ENCODE measurements at regions not wholly inside any gene's neighbourhood (a gene's known extent, or its start where the extent isn't known, plus 50 kb on each side); places are given as distances from the start of the nearest gene placed in this dataset.

DNA sequence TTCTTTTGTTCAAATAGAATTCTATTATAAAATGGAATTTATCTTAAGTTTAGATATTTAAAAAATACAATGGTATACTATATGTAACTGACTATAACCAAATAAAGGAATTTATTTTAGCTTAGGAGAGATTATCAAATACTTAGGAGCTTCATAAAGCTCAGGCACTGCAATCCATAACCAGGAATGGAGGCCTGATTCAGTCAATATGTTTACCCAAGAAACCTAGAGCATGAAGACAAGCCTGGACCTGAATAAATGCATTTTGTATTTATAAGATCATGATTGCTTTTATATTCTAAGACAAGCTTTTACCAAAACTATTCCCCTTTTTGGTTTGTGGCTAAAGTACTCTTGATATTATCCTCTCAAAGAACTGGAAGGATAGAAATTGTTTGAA, 742.6 kb downstream of the FAT4 start:
- TF ChIP-seq, protein P1, sequence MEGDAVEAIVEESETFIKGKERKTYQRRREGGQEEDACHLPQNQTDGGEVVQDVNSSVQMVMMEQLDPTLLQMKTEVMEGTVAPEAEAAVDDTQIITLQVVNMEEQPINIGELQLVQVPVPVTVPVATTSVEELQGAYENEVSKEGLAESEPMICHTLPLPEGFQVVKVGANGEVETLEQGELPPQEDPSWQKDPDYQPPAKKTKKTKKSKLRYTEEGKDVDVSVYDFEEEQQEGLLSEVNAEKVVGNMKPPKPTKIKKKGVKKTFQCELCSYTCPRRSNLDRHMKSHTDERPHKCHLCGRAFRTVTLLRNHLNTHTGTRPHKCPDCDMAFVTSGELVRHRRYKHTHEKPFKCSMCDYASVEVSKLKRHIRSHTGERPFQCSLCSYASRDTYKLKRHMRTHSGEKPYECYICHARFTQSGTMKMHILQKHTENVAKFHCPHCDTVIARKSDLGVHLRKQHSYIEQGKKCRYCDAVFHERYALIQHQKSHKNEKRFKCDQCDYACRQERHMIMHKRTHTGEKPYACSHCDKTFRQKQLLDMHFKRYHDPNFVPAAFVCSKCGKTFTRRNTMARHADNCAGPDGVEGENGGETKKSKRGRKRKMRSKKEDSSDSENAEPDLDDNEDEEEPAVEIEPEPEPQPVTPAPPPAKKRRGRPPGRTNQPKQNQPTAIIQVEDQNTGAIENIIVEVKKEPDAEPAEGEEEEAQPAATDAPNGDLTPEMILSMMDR (IDR thresholded peaks at IDR 0.05): no peak
- DNase-seq (no peak), ATAC-seq (no peak)
- no peak overlapping the region for H3K4me3 ChIP-seq
- H3K36me3 ChIP-seq (ENCODE audit: low read depth): no peaks in the 10 kb centered on the region
- no peaks in the 10 kb centered on the region for H3K4me1 ChIP-seq (ENCODE audit: low read depth)
- H3K9me3 ChIP-seq: no peaks in the 10 kb centered on the region
- intact Hi-C loops (cut with DNase I, micrococcal nuclease): no loop called here

DNA sequence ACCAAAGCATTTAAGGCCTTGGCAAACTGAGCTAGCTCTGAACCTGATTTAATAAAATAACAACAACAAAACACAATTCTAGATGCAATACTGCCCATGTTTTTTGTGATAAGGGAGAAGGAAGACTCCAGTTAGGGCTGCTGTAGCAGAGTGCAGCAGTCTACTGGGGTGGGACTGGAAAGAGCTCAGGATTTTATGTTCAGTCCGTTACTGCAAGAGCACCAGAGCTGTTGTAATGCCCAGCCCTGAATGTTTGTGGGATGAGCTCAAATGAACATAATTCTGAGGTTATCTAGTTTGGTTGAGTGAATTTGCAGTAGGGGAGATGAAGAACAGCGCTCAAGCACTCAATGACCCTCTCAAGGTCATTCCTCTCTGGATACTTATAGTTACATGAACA, 743.8 kb downstream of the FAT4 start:
- TF ChIP-seq, protein P1 (IDR thresholded peaks at IDR 0.05): no peak
- no peaks in the 10 kb centered on the region for H3K36me3 ChIP-seq (ENCODE audit: low read depth)
- no peaks in the 10 kb centered on the region for H3K4me1 ChIP-seq (ENCODE audit: low read depth)
- no peak overlapping the region for H3K4me3 ChIP-seq
- H3K9me3 ChIP-seq: no peaks in the 10 kb centered on the region
- intact Hi-C loops (cut with DNase I, micrococcal nuclease): no loop called here
- DNase-seq (no peak), ATAC-seq (no peak)

DNA sequence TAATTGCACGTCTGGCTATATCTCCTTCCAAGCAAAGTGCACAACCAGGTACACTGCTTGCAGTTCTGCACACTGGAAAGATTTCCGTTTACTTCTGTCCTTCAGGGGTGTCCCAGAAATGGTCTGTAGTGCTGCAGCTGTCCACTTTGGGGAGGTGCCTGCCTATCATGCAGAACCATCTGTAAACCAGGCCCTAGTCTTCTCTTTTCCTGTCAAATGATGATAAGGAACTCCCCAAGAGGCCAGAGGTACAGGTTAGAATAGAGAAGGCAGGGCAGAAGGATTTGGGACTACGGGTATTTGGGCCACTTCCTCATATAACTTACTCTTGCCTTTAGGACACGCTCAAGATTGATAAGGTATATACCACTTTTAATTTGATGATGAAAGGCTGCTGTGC, 746.9 kb downstream of the FAT4 start:
- H3K4me1 ChIP-seq (ENCODE audit: low read depth): no peaks in the 10 kb centered on the region
- H3K4me3 ChIP-seq: no peak overlapping the region
- no peak for DNase-seq
- H3K36me3 ChIP-seq (ENCODE audit: low read depth): no peaks in the 10 kb centered on the region
- no peaks in the 10 kb centered on the region for H3K9me3 ChIP-seq
- intact Hi-C loops (cut with DNase I, micrococcal nuclease): no loop called here
- TF ChIP-seq, protein P1 (IDR thresholded peaks at IDR 0.05): no peak
- no peak for ATAC-seq

DNA sequence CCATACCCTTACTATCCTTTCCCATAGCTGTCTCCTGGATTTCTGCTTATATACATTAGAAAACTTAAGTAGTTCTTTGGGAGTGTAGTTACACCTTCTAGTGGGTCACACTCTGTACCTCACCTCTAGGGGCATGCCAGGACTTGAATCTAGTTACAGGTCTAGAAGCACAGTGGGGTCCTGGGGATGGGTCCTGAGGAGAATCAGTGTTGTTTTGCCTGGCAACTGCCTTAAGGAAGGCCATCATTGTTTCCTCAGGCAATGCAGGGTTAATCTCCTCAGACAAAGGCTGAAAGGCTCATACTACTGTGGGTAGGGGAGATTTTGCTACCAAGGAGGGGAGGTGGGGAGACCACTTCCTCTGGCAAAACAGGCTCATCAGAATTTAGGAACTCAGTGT, 750.3 kb downstream of the FAT4 start:
- intact Hi-C loops (cut with DNase I, micrococcal nuclease): no loop called here
- no peak overlapping the region for H3K4me3 ChIP-seq
- DNase-seq: no peak
- H3K9me3 ChIP-seq: no peaks in the 10 kb centered on the region
- TF ChIP-seq, protein P1 (IDR thresholded peaks at IDR 0.05): no peak
- H3K4me1 ChIP-seq (ENCODE audit: low read depth): no peaks in the 10 kb centered on the region
- no peaks in the 10 kb centered on the region for H3K36me3 ChIP-seq (ENCODE audit: low read depth)
- no peak for ATAC-seq

DNA sequence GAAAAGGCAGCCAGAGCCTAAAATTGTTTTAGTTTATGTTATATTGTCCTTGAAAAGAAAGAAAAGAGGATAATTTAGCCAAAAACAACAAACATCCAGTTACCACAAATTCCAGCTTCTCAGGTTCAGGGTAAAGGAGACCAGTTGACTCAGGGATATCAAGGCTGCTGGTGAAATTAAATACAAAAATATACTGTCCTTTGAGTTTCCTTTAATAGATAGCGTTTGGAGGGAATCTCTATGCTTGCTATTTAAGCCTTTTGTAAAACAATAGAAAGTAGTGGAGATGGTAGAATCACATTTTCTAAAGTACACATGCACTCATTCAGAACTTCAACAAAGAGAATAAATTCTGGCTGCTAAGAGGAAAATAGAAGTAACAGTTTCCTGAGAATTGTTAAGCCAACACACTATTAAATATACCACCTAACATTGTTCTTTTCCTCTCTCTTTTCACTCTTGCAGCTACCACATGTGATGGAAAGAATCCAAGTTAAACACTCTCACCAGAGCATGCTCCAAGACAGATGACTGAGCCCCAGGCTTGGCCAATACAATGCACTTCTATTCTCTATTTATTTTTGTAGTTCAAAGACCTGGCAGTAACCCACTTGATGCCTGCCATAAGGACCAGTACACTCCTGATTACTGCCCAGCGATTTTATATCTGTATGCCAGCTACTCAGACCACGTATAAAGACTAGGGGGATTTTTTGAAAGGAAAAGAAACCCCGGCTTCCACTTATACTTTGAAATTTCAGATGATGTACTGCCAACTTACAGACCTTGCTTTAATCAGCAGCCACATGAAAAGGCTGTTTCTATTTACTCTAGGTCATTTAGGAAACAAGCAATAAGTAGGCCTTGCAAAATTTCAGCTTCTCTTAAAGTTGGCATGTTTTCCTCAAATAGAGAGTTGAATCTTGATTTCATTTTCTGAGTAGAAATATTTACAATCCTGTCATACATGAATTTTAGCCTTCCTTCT, 756.9 kb downstream of the FAT4 start:
- Histone ChIP-seq H3K4me3 (no peak overlapping the region), H3K9me3 (no peaks in the 10 kb centered on the region), H3K4me1 (ENCODE audit: low read depth) (no peaks in the 10 kb centered on the region), H3K36me3 (ENCODE audit: low read depth) (no peaks in the 10 kb centered on the region)
- no peak for ATAC-seq
- TF ChIP-seq, protein P1 (IDR thresholded peaks at IDR 0.05): no peak
- intact Hi-C loops (cut with DNase I, micrococcal nuclease): no loop called here
- no peak for DNase-seq
